SU-DHL-6 (cell line): ENCODE measurements at regions not wholly inside any gene's neighbourhood (a gene's known extent, or its start where the extent isn't known, plus 50 kb on each side); places are given as distances from the start of the nearest gene placed in this dataset.
A peak's percentile ranks its signal among the peaks of the same experiment; 100 is the strongest.

Experiments used
- H2AFZ ChIP-seq: fragments of 200-600 bp; sonication (generic); 2 replicates; pipeline ENCODE4 v1.6.1; 2014; ENCODE audit warnings: low read depth, mild to moderate bottlenecking, moderate library complexity, mixed read lengths, antibody characterized with exemption, low read length; ENCODE audit not compliant: severe bottlenecking
- H3F3A ChIP-seq: fragments of 200-600 bp; shearing (Covaris generic); 2 replicates; pipeline ENCODE4 v1.6.0; 2016; ENCODE audit warnings: antibody characterized with exemption, mild to moderate bottlenecking; ENCODE audit not compliant: insufficient read depth
- H3K27ac ChIP-seq: fragments of 200-600 bp; sonication (generic); 2 replicates; pipeline ENCODE4 v1.5.1; 2016; ENCODE audit warnings: low read depth, mild to moderate bottlenecking, low read length, moderate library complexity, mixed read lengths
- H3K27me3 ChIP-seq: fragments of 200-600 bp; sonication (generic), shearing (Covaris generic); 2 replicates; pipeline ENCODE4 v1.6.0; 2014; ENCODE audit warnings: mild to moderate bottlenecking, low read length
- H3K36me3 ChIP-seq: fragments of 200-600 bp; sonication (generic); 2 replicates; pipeline ENCODE4 v1.6.1; 2014; ENCODE audit warnings: mild to moderate bottlenecking, low read length, mixed read lengths
- H3K4me2 ChIP-seq: fragments of 300-600, 200-600 bp; shearing (Covaris generic), sonication (generic); 2 replicates; pipeline ENCODE4 v1.6.0; 2014; ENCODE audit warnings: low read length, low read depth, mild to moderate bottlenecking; ENCODE audit not compliant: poor library complexity, severe bottlenecking
- H3K4me3 ChIP-seq: fragments of 200-600 bp; sonication (generic); 2 replicates; pipeline ENCODE4 v1.5.1; 2014; ENCODE audit warnings: antibody characterized with exemption, low read length, mild to moderate bottlenecking, mixed read lengths; ENCODE audit not compliant: insufficient read depth, poor library complexity, severe bottlenecking
- H3K79me2 ChIP-seq: fragments of 200-600 bp; sonication (generic); 2 replicates; pipeline ENCODE4 v1.6.1; 2014; ENCODE audit warnings: mild to moderate bottlenecking, low read length, moderate library complexity; ENCODE audit not compliant: insufficient read depth
- H3K9ac ChIP-seq: fragments of 200-600 bp; sonication (generic); 2 replicates; pipeline ENCODE4 v1.7.0; 2014; ENCODE audit warnings: mild to moderate bottlenecking, low read length
- H3K9me2 ChIP-seq: fragments of 200-600 bp; sonication (generic); replicated peaks from 2 replicates; pipeline ENCODE4 v1.6.1; 2014; ENCODE audit warnings: low read length; ENCODE audit not compliant: insufficient read depth
- H3K9me3 ChIP-seq: fragments of 200-600 bp; sonication (generic); 2 replicates; pipeline ENCODE4 v1.6.1; 2014; ENCODE audit warnings: low read length, mixed read lengths; ENCODE audit not compliant: insufficient read depth
- H4K20me1 ChIP-seq: fragments of 200-600 bp; sonication (generic); 2 replicates; pipeline ENCODE4 v1.6.1; 2014; ENCODE audit warnings: low read depth, mild to moderate bottlenecking, antibody characterized with exemption, low read length, moderate library complexity, mixed read lengths
- CTCF ChIP-seq: fragments of 200-600 bp; sonication (generic); IDR thresholded peaks from one replicate; pipeline ENCODE4 v1.5.1; 2017; ENCODE audit warnings: antibody characterized with exemption, mild to moderate bottlenecking, low read length, moderate library complexity; ENCODE audit not compliant: insufficient read depth, poor library complexity, severe bottlenecking
- EZH2phosphoT487 ChIP-seq: fragments of 200-600 bp; sonication (generic), shearing (Covaris generic); conservative IDR thresholded peaks from 2 replicates; pipeline ENCODE4 v1.6.1; 2018; ENCODE audit warnings: mild to moderate bottlenecking, antibody characterized with exemption, low read length, moderate library complexity, mixed read lengths

DNA sequence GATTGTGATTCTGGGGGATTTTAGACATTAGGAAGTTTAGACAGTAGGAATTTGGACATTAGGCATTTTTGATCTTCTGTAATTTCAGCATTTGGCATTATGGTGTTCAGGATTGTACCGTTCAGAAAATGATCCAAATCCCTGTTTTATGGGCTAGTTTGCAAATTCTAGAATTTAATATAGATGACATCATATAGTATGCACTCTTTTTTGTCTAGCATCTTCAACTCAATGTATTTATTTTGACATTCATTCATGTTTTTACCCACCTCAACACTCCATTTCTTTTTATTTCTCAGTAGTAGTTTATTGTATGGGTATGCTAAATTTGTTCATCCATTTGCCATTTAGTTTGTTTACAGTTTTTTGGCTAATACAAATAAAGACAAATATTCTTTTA is 105.3 kb upstream of the ZPLD1 start:
- H2AFZ ChIP-seq, result no peak overlapping the region
- no peaks in the 10 kb centered on the region for H3K9me3 ChIP-seq
- no peak overlapping the region for H3K4me3 ChIP-seq
- no peaks in the 10 kb centered on the region for H3K79me2 ChIP-seq
- no peaks in the 10 kb centered on the region for H3K36me3 ChIP-seq
- H3K27me3 ChIP-seq, result no peaks in the 10 kb centered on the region
- no peaks in the 10 kb centered on the region for H4K20me1 ChIP-seq
- no peaks in the 10 kb centered on the region for H3F3A ChIP-seq
- H3K9ac ChIP-seq, result no peak overlapping the region
- H3K27ac ChIP-seq, result no peak overlapping the region
- H3K9me2 ChIP-seq, result no peaks in the 10 kb centered on the region
- no peak overlapping the region for H3K4me2 ChIP-seq
- no peak for TF ChIP-seq EZH2phosphoT487
- no peak for TF ChIP-seq CTCF

- H3K27ac ChIP-seq, result no peak overlapping the region
- TF ChIP-seq EZH2phosphoT487 (no peak), CTCF (no peak)
- no peaks in the 10 kb centered on the region for H3F3A ChIP-seq
- H3K27me3 ChIP-seq, result no peaks in the 10 kb centered on the region
- H3K4me2 ChIP-seq, result no peak overlapping the region
- no peaks in the 10 kb centered on the region for H4K20me1 ChIP-seq
- H3K79me2 ChIP-seq, result no peaks in the 10 kb centered on the region
- H3K36me3 ChIP-seq, result no peaks in the 10 kb centered on the region
- no peak overlapping the region for H3K9ac ChIP-seq
- H3K9me3 ChIP-seq, result no peaks in the 10 kb centered on the region
- no peak overlapping the region for H2AFZ ChIP-seq
- no peak overlapping the region for H3K4me3 ChIP-seq
- H3K9me2 ChIP-seq, result no peaks in the 10 kb centered on the region
Observed at GRCh38 chr3:102332205-102332604, 102.6 kb upstream of the ZPLD1 start.

DNA sequence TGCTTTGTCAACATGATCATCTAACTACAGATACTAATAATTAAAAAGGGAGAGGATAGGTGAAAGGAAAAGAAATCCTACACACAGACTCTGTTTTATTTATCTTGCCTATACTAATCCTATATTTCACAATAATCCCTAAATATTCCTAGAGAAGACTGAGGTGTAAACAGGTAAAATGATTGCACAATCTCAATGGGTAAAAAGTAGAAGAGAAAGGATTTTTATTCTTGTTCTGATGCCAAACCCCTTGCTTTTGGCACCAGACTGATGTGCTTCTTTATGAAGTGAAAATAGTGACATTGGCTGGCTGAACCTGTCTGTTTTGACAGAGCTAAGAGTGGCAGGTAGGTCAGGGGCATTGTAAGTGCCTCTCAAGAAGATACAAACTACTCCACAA is 101.9 kb upstream of the ZPLD1 start:
- TF ChIP-seq EZH2phosphoT487 (no peak), CTCF (no peak)
- Histone ChIP-seq H3K27ac (no peak overlapping the region), H3K27me3 (no peaks in the 10 kb centered on the region), H3K9me3 (no peaks in the 10 kb centered on the region), H3K36me3 (no peaks in the 10 kb centered on the region), H3F3A (no peaks in the 10 kb centered on the region), H2AFZ (peak overlapping the region; percentile 5), H4K20me1 (no peaks in the 10 kb centered on the region), H3K4me2 (no peak overlapping the region), H3K79me2 (no peaks in the 10 kb centered on the region), H3K4me3 (no peak overlapping the region), H3K9me2 (no peaks in the 10 kb centered on the region), H3K9ac (no peak overlapping the region)

DNA sequence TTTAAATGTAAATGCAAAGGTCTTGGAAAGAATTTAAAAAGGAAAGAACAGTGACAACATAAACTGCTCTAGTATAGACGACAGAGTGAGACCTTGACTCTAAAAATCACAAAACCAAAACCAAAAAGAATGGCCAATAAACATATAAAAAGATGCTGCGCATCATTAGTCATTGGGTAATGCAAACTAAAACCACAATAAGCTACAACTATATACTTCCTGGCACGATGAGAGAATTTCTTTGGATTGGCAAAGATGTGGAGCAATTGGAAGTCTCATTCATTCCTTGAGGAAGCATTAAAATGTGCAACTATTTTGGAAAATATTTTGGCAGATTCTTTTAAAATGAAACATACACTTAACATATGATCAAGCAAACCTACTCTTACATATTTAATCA is 98.7 kb upstream of the ZPLD1 start:
- H2AFZ ChIP-seq, result no peak overlapping the region
- no peaks in the 10 kb centered on the region for H3F3A ChIP-seq
- H4K20me1 ChIP-seq, result no peaks in the 10 kb centered on the region
- TF ChIP-seq EZH2phosphoT487 (no peak), CTCF (no peak)
- H3K4me3 ChIP-seq, result no peak overlapping the region
- no peaks in the 10 kb centered on the region for H3K36me3 ChIP-seq
- H3K9me2 ChIP-seq, result no peaks in the 10 kb centered on the region
- H3K4me2 ChIP-seq, result no peak overlapping the region
- no peak overlapping the region for H3K9ac ChIP-seq
- H3K9me3 ChIP-seq, result no peaks in the 10 kb centered on the region
- no peaks in the 10 kb centered on the region for H3K79me2 ChIP-seq
- no peaks in the 10 kb centered on the region for H3K27me3 ChIP-seq
- H3K27ac ChIP-seq, result no peak overlapping the region
